KMS-11 (cell line): ENCODE measurements at regions not wholly inside any gene's neighbourhood (a gene's known extent, or its start where the extent isn't known, plus 50 kb on each side); places are given as distances from the start of the nearest gene placed in this dataset.

Source experiments
- H2AFZ ChIP-seq: fragments of 200-600 bp; sonication (generic); 2 replicates; pipeline ENCODE4 v1.6.1; 2016; ENCODE audit warnings: antibody characterized with exemption, mixed run types, low read depth
- H3K27ac ChIP-seq: fragments of 200-600 bp; sonication (generic); 2 replicates; pipeline ENCODE4 v1.6.1; 2016; ENCODE audit warnings: mild to moderate bottlenecking, mixed run types
- H3K27me3 ChIP-seq: fragments of 200-600 bp; sonication (generic); 2 replicates; pipeline ENCODE4 v1.6.1; 2017; ENCODE audit warnings: mild to moderate bottlenecking, low read depth, mixed run types, moderate library complexity; ENCODE audit not compliant: insufficient read depth
- H3K36me3 ChIP-seq: fragments of 200-600 bp; sonication (generic); 2 replicates; pipeline ENCODE4 v1.6.1; 2017; ENCODE audit warnings: mild to moderate bottlenecking, mixed run types; ENCODE audit not compliant: insufficient read depth
- H3K4me1 ChIP-seq: fragments of 200-600 bp; sonication (generic); 2 replicates; pipeline ENCODE4 v1.6.1; 2016; ENCODE audit warnings: mild to moderate bottlenecking, low read depth, mixed run types; ENCODE audit not compliant: poor library complexity, severe bottlenecking
- H3K4me2 ChIP-seq: fragments of 200-600 bp; sonication (generic); 2 replicates; pipeline ENCODE4 v1.7.0; 2016; ENCODE audit warnings: mild to moderate bottlenecking, mixed run types
- H3K4me3 ChIP-seq: fragments of 200-600 bp; sonication (generic); IDR thresholded peaks from 2 replicates; pipeline ENCODE4 v1.6.1; 2017; ENCODE audit warnings: low read depth, low read length, mixed read lengths; ENCODE audit not compliant: insufficient read depth
- H3K79me2 ChIP-seq: fragments of 200-600 bp; sonication (generic); 2 replicates; pipeline ENCODE4 v1.6.1; 2016; ENCODE audit warnings: low read depth, mixed run types; ENCODE audit not compliant: insufficient read depth
- H3K9ac ChIP-seq: fragments of 200-600 bp; sonication (generic); 2 replicates; pipeline ENCODE4 v1.6.1; 2016; ENCODE audit warnings: mild to moderate bottlenecking, mixed run types
- H4K20me1 ChIP-seq: fragments of 200-600 bp; sonication (generic); 2 replicates; pipeline ENCODE4 v1.6.1; 2016; ENCODE audit warnings: mild to moderate bottlenecking, mixed run types; ENCODE audit not compliant: insufficient read depth
- CTCF ChIP-seq: fragments of 200-600 bp; sonication (generic); conservative IDR thresholded peaks from 2 replicates; pipeline ENCODE4 v1.6.1; 2017; ENCODE audit warnings: low read depth, mild to moderate bottlenecking, antibody characterized with exemption, low read length, moderate library complexity, mixed read lengths

- Histone ChIP-seq H3K4me2 (no peak overlapping the region), H3K27me3 (no peaks in the 10 kb centered on the region), H3K27ac (no peak overlapping the region), H3K79me2 (no peaks in the 10 kb centered on the region), H3K36me3 (no peaks in the 10 kb centered on the region), H3K4me1 (no peaks in the 10 kb centered on the region), H2AFZ (no peak overlapping the region), H4K20me1 (no peaks in the 10 kb centered on the region), H3K9ac (no peak overlapping the region), H3K4me3 (no peak overlapping the region)
- no peak for TF ChIP-seq CTCF
Measured at GRCh38 chr12:115185506-115185905, 501.5 kb upstream of the TBX3 start.

GRCh38 chr12:115183752-115184151 is 499.8 kb upstream of the TBX3 start:
- Histone ChIP-seq H3K4me3 (no peak overlapping the region), H4K20me1 (no peaks in the 10 kb centered on the region), H2AFZ (no peak overlapping the region), H3K27ac (no peak overlapping the region), H3K9ac (no peak overlapping the region), H3K36me3 (no peaks in the 10 kb centered on the region), H3K4me2 (no peak overlapping the region), H3K79me2 (no peaks in the 10 kb centered on the region), H3K27me3 (no peaks in the 10 kb centered on the region), H3K4me1 (no peaks in the 10 kb centered on the region)
- TF ChIP-seq CTCF, result no peak

- Histone ChIP-seq H3K36me3 (no peaks in the 10 kb centered on the region), H3K27ac (no peak overlapping the region)
- TF ChIP-seq CTCF, result no peak
Measured at GRCh38 chr12:115177899-115178298, 493.9 kb upstream of the TBX3 start.

GRCh38 chr12:115176741-115177400 is 492.9 kb upstream of the TBX3 start:
- Histone ChIP-seq H2AFZ (no peak overlapping the region), H3K4me3 (no peak overlapping the region), H3K9ac (no peak overlapping the region), H3K36me3 (no peaks in the 10 kb centered on the region), H3K4me1 (no peaks in the 10 kb centered on the region), H3K79me2 (no peaks in the 10 kb centered on the region), H3K27ac (no peak overlapping the region), H4K20me1 (no peaks in the 10 kb centered on the region), H3K27me3 (no peaks in the 10 kb centered on the region), H3K4me2 (no peak overlapping the region)
- no peak for TF ChIP-seq CTCF

More at GRCh38 chr12:115177899-115178298, 493.9 kb upstream of the TBX3 start:
- H3K4me3 ChIP-seq, result no peak overlapping the region
- H3K27me3 ChIP-seq, result no peaks in the 10 kb centered on the region
- H3K4me1 ChIP-seq, result no peaks in the 10 kb centered on the region
- no peak overlapping the region for H2AFZ ChIP-seq
- H3K4me2 ChIP-seq, result no peak overlapping the region
- H3K9ac ChIP-seq, result no peak overlapping the region
- H4K20me1 ChIP-seq, result no peaks in the 10 kb centered on the region
- no peaks in the 10 kb centered on the region for H3K79me2 ChIP-seq
